SK-N-SH (cell line): ENCODE measurements at regions not wholly inside any gene's neighbourhood (a gene's known extent, or its start where the extent isn't known, plus 50 kb on each side); places are given as distances from the start of the nearest gene placed in this dataset.

Experiments
- CTCF ChIA-PET: fragments of 300-600, 350-600 bp; formaldehyde crosslinking; extraction: SDS; loops from one replicate; lab custom pipeline; 2021; lab: Yijun Ruan, JAX
- POLR2A ChIA-PET: fragments of 350-600 bp; sonication (Branson Sonifier 250); formaldehyde crosslinking; extraction: SDS; loops from one replicate; lab custom pipeline; 2020; ENCODE audit warnings: antibody characterized with exemption, inconsistent platforms; lab: Yijun Ruan, JAX
- DNase-seq: peaks from one replicate; pipeline ENCODE4 v3.0.0; 2012
- H2AFZ ChIP-seq: fragments of 200-600 bp; sonication (generic); 2 replicates; pipeline ENCODE4 v1.8.1; 2016; ENCODE audit warnings: antibody characterized with exemption, mild to moderate bottlenecking, low read depth
- H3F3A ChIP-seq: fragments of 200-600 bp; sonication (generic); replicated peaks from 2 replicates; pipeline ENCODE3; 2016; ENCODE audit warnings: antibody characterized with exemption, mild to moderate bottlenecking; ENCODE audit not compliant: insufficient read depth
- H3K27ac ChIP-seq, 2 experiments: fragments of 200-500 bp in 1 of 2; fragments of 200-600 bp in 1 of 2; sonication (Bioruptor generic) in 1 of 2; sonication (generic), shearing (Covaris generic) in 1 of 2; 2 replicates each; pipeline versions ENCODE4 v1.5.1 to v1.6.1; 2014 to 2016; ENCODE audit warnings: low read depth in 2 of 2, inconsistent platforms in 1 of 2, low read length in 1 of 2, mild to moderate bottlenecking in 1 of 2, mixed read lengths in 1 of 2
- H3K27me3 ChIP-seq: fragments of 200-600 bp; sonication (generic), shearing (Covaris generic); 2 replicates; pipeline ENCODE4 v1.6.1; 2016; ENCODE audit warnings: mixed run types; ENCODE audit not compliant: insufficient read depth
- H3K36me3 ChIP-seq, 2 experiments: fragments of 200-500 bp in 1 of 2; fragments of 200-600 bp in 1 of 2; sonication (Bioruptor generic) in 1 of 2; sonication (generic) in 1 of 2; replicated peaks in 1 of 2; 2 replicates each; pipeline versions ENCODE3 to v1.5.1; 2014 to 2016; ENCODE audit warnings: low read length in 1 of 2, mild to moderate bottlenecking in 1 of 2; ENCODE audit not compliant: insufficient read depth in 2 of 2, control insufficient read depth in 1 of 2
- H3K4me1 ChIP-seq, 2 experiments: fragments of 200-500 bp in 1 of 2; fragments of 200-600 bp in 1 of 2; sonication (Bioruptor generic) in 1 of 2; sonication (generic), shearing (Covaris generic) in 1 of 2; 2 replicates each; pipeline versions ENCODE4 v1.5.1 to v1.6.1; 2014 to 2016; ENCODE audit warnings: low read depth in 1 of 2, low read length in 1 of 2, mixed run types in 1 of 2; ENCODE audit not compliant: insufficient read depth in 2 of 2, control insufficient read depth in 1 of 2
- H3K4me2 ChIP-seq: fragments of 200-600 bp; sonication (generic), shearing (Covaris generic); 2 replicates; pipeline ENCODE4 v1.6.1; 2017; ENCODE audit warnings: mixed run types
- H3K4me3 ChIP-seq, 2 experiments: fragments of 200-500 bp in 1 of 2; fragments of 200-600 bp in 1 of 2; sonication (Bioruptor generic) in 1 of 2; sonication (generic), shearing (Covaris generic) in 1 of 2; 2 replicates each; pipeline versions ENCODE4 v1.5.1 to v1.8.1; 2014 to 2016; ENCODE audit warnings: low read depth in 2 of 2, inconsistent platforms in 1 of 2, low read length in 1 of 2, mild to moderate bottlenecking in 1 of 2, mixed read lengths in 1 of 2, moderate library complexity in 1 of 2
- H3K79me2 ChIP-seq: fragments of 200-600 bp; sonication (generic); 2 replicates; pipeline ENCODE4 v1.8.1; 2017; ENCODE audit warnings: mild to moderate bottlenecking; ENCODE audit not compliant: insufficient read depth
- H3K9ac ChIP-seq: fragments of 200-600 bp; sonication (generic); 2 replicates; pipeline ENCODE4 v1.6.1; 2017; ENCODE audit warnings: mixed run types
- H3K9me2 ChIP-seq: fragments of 200-600 bp; sonication (generic); 2 replicates; pipeline ENCODE4 v1.6.1; 2017; ENCODE audit warnings: mixed run types
- H3K9me3 ChIP-seq: fragments of 200-600 bp; sonication (generic); 2 replicates; pipeline ENCODE4 v1.6.1; 2017; ENCODE audit warnings: mixed run types, mild to moderate bottlenecking, moderate library complexity
- H4K20me1 ChIP-seq: fragments of 200-600 bp; sonication (generic); 2 replicates; pipeline ENCODE4 v1.6.1; 2017; ENCODE audit warnings: mild to moderate bottlenecking, mixed run types; ENCODE audit not compliant: insufficient read depth
- CHD2 ChIP-seq: fragments of 150-350 bp; IDR thresholded peaks from 2 replicates; pipeline ENCODE4 v1.6.1; 2018; ENCODE audit warnings: low read length; ENCODE audit not compliant: partially characterized antibody
- ELF1 ChIP-seq: IDR thresholded peaks from 2 replicates; pipeline ENCODE4 v1.4.0; 2012
- EP300 ChIP-seq, 2 experiments: IDR thresholded peaks; 2 replicates each; pipeline versions ENCODE4 v1.4.0 to v1.6.1; 2012; ENCODE audit warnings: borderline replicate concordance in 1 of 2, low read depth in 1 of 2, low read length in 1 of 2
- FOSL2 ChIP-seq: IDR thresholded peaks from 2 replicates; pipeline ENCODE4 v1.4.0; 2012; ENCODE audit warnings: low read depth, mild to moderate bottlenecking, moderate library complexity, borderline replicate concordance
- GABPA ChIP-seq: IDR thresholded peaks from 2 replicates; pipeline ENCODE4 v1.4.0; 2012; ENCODE audit warnings: low read depth, mild to moderate bottlenecking
- GATA2 ChIP-seq: sonication (generic); formaldehyde crosslinking; IDR thresholded peaks from 2 replicates; pipeline ENCODE4 v1.5.0; 2020; ENCODE audit warnings: mild to moderate bottlenecking, missing genetic modification reagents
- IRF3 ChIP-seq: fragments of 150-350 bp; IDR thresholded peaks from 2 replicates; pipeline ENCODE4 v1.6.1; 2016; ENCODE audit warnings: mild to moderate bottlenecking, low read depth, low read length
- JUND ChIP-seq: IDR thresholded peaks from 2 replicates; pipeline ENCODE4 v1.4.0; 2012
- MAX ChIP-seq: IDR thresholded peaks from 2 replicates; pipeline ENCODE4 v1.4.0; 2012; ENCODE audit warnings: low read depth
- MEF2A ChIP-seq: IDR thresholded peaks from 2 replicates; pipeline ENCODE4 v1.4.0; 2012; ENCODE audit warnings: low read depth, borderline replicate concordance
- MXI1 ChIP-seq: IDR thresholded peaks from 2 replicates; pipeline ENCODE4 v1.6.1; 2012; ENCODE audit warnings: mild to moderate bottlenecking, low read depth, low read length, improper control_type of control experiment
- NFIC ChIP-seq: IDR thresholded peaks from 2 replicates; pipeline ENCODE4 v1.4.0; 2012; ENCODE audit warnings: borderline replicate concordance
- PBX3 ChIP-seq: IDR thresholded peaks from 2 replicates; pipeline ENCODE4; 2012
- RAD21 ChIP-seq: IDR thresholded peaks from 2 replicates; pipeline ENCODE4 v1.6.1; 2012; ENCODE audit warnings: mild to moderate bottlenecking, low read length
- RCOR1 ChIP-seq: fragments of 150-350 bp; IDR thresholded peaks from 2 replicates; pipeline ENCODE4 v1.6.1; 2017; ENCODE audit warnings: antibody characterized with exemption, low read length
- REST ChIP-seq: IDR thresholded peaks from 2 replicates; pipeline ENCODE4 v1.6.1; 2012; ENCODE audit warnings: mild to moderate bottlenecking, low read depth, low read length, moderate library complexity
- RFX5 ChIP-seq: IDR thresholded peaks from 2 replicates; pipeline ENCODE4 v1.6.1; 2012; ENCODE audit warnings: mild to moderate bottlenecking, improper control_type of control experiment, low read length
- SIN3A ChIP-seq: IDR thresholded peaks from 2 replicates; pipeline ENCODE4 v1.6.1; 2012; ENCODE audit warnings: low read depth, mild to moderate bottlenecking, low read length, moderate library complexity, borderline replicate concordance
- TAF1 ChIP-seq: IDR thresholded peaks from 2 replicates; pipeline ENCODE4 v1.6.1; 2012; ENCODE audit warnings: low read depth, mild to moderate bottlenecking, low read length, moderate library complexity, borderline replicate concordance
- TEAD4 ChIP-seq: IDR thresholded peaks from 2 replicates; pipeline ENCODE4 v1.4.0; 2012; ENCODE audit warnings: mild to moderate bottlenecking, borderline replicate concordance; ENCODE audit not compliant: insufficient read depth
- USF2 ChIP-seq: fragments of 150-350 bp; IDR thresholded peaks from 2 replicates; pipeline ENCODE4 v1.6.1; 2017; ENCODE audit warnings: antibody characterized with exemption, low read length, low read depth, borderline replicate concordance
- YY1 ChIP-seq: IDR thresholded peaks from 2 replicates; pipeline ENCODE4 v1.4.0; 2012; ENCODE audit warnings: low read depth, mild to moderate bottlenecking
- WGBS: methylation state at CpG from one replicate; pipeline ENCODE4 v1.1.6; 2017; ENCODE audit warnings: low lambda C conversion rate; 5-methylcytosine and 5-hydroxymethylcytosine counted together

GRCh38 chr16:62157544-62157943 is 121.3 kb upstream of the CDH8 start:
- no peak for DNase-seq
- H3K27ac ChIP-seq: no peak overlapping the region
- no peak overlapping the region for H2AFZ ChIP-seq
- WGBS: 72% methylated on average over 3 of the region's 3 CpGs
- H3K9me2 ChIP-seq: no peaks in the 10 kb centered on the region
- no peaks in the 10 kb centered on the region for H3K9me3 ChIP-seq
- H3K79me2 ChIP-seq: no peaks in the 10 kb centered on the region
- no peak overlapping the region for H3K4me2 ChIP-seq
- H3F3A ChIP-seq: no peaks in the 10 kb centered on the region
- H3K4me1 ChIP-seq: no peaks in the 10 kb centered on the region
- no peaks in the 10 kb centered on the region for H3K27me3 ChIP-seq
- H3K36me3 ChIP-seq: no peaks in the 10 kb centered on the region
- ChIA-PET POLR2A (no interaction called here), CTCF (no interaction called here)
- no peaks in the 10 kb centered on the region for H4K20me1 ChIP-seq
- no peak overlapping the region for H3K4me3 ChIP-seq
- TF ChIP-seq PBX3 (no peak), YY1 (no peak), REST (no peak), MEF2A (no peak), TAF1 (no peak), MXI1 (no peak), GABPA (no peak), GATA2 (CRISPR knock-in tag) (no peak), CHD2 (no peak), RFX5 (no peak), ELF1 (no peak), JUND (no peak), NFIC (no peak), FOSL2 (no peak), IRF3 (no peak)
- no peak overlapping the region for H3K9ac ChIP-seq

GRCh38 chr16:62156971-62157370 is 120.7 kb upstream of the CDH8 start:
- 35% methylated on average over 2 of the region's 2 CpGs for WGBS
- ChIA-PET POLR2A (no interaction called here), CTCF (no interaction called here)
- TF ChIP-seq SIN3A (no peak), ELF1 (no peak), USF2 (no peak), TEAD4 (no peak), RCOR1 (no peak), RAD21 (no peak), IRF3 (no peak), CHD2 (no peak), NFIC (no peak), FOSL2 (no peak), MAX (no peak), TAF1 (no peak), EP300 (IDR thresholded peaks at IDR 0.05; ENCODE audit: borderline replicate concordance in 1 of 2, low read depth in 1 of 2, low read length in 1 of 2) (no peak)

More at GRCh38 chr16:62156971-62157370, 120.7 kb upstream of the CDH8 start:
- H3K9ac ChIP-seq: no peak overlapping the region
- no peaks in the 10 kb centered on the region for H3K9me2 ChIP-seq
- DNase-seq: no peak
- no peaks in the 10 kb centered on the region for H4K20me1 ChIP-seq
- no peaks in the 10 kb centered on the region for H3K4me1 ChIP-seq
- no peak overlapping the region for H3K27ac ChIP-seq
- no peaks in the 10 kb centered on the region for H3K9me3 ChIP-seq
- H3K79me2 ChIP-seq: no peaks in the 10 kb centered on the region
- H3K36me3 ChIP-seq: no peaks in the 10 kb centered on the region
- H3K27me3 ChIP-seq: no peaks in the 10 kb centered on the region
- H3K4me2 ChIP-seq: no peak overlapping the region
- no peak overlapping the region for H2AFZ ChIP-seq
- no peak overlapping the region for H3K4me3 ChIP-seq
- no peaks in the 10 kb centered on the region for H3F3A ChIP-seq
